ENCODE measurements at regions not wholly inside any gene's neighbourhood (a gene's known extent, or its start where the extent isn't known, plus 50 kb on each side); places are given as distances from the start of the nearest gene placed in this dataset.

- TF ChIP-seq ZC3H10 (CRISPR knock-in tag; IDR thresholded peaks at IDR 0.05) (no peak), ZFP3 (CRISPR knock-in tag; IDR thresholded peaks at IDR 0.05) (no peak), ARNTL (CRISPR knock-in tag; IDR thresholded peaks at IDR 0.05; ENCODE audit: borderline replicate concordance, low read depth) (no peak), RARB (CRISPR knock-in tag; IDR thresholded peaks at IDR 0.05) (no peak), CSRNP3 (CRISPR knock-in tag; IDR thresholded peaks at IDR 0.05) (no peak), POU6F1 (CRISPR knock-in tag; IDR thresholded peaks at IDR 0.05; ENCODE audit: borderline replicate concordance, low read depth) (no peak), ZNF8 (CRISPR knock-in tag; IDR thresholded peaks at IDR 0.05) (no peak)
Observed at GRCh38 chr4:19806865-19807264, 444.8 kb upstream of the SLIT2 start.

Measured in SK-N-SH treated with all-trans-retinoic acid at 6 μM for 48 hours (cell line).